Activated CD4-positive, alpha-beta T cell treated with anti-CD3 and anti-CD28 coated beads for 36 hours (primary cell): ENCODE measurements at regions not wholly inside any gene's neighbourhood (a gene's known extent, or its start where the extent isn't known, plus 50 kb on each side); places are given as distances from the start of the nearest gene placed in this dataset.

Experiments
- ATAC-seq: fragments of 200-7000 bp; cut with Tn5 transposase; one replicate; pipeline ENCODE4 v1.10.0; 2021; ENCODE audit warnings: mild to moderate bottlenecking, moderate library complexity
- CTCF ChIA-PET: fragments of 350-600 bp; sonication (Branson Sonifier 250); formaldehyde crosslinking; loops from one replicate; lab custom pipeline; 2021; ENCODE audit warnings: antibody characterized with exemption; lab: Charles Lee
- POLR2A ChIA-PET: fragments of 350-600 bp; sonication (Branson Sonifier 250); formaldehyde crosslinking; loops from one replicate; lab custom pipeline; 2021; ENCODE audit warnings: antibody characterized with exemption, inconsistent platforms; lab: Charles Lee
- DNase-seq: peaks from one replicate; pipeline ENCODE4 v3.0.0-alpha.2; 2020
- H3K27ac Mint-ChIP-seq: one replicate; pipeline ENCODE4 v1.8.0; 2021; ENCODE audit warnings: mixed read lengths
- H3K27me3 Mint-ChIP-seq: one replicate; pipeline ENCODE4 v1.8.0; 2021; ENCODE audit warnings: mixed read lengths
- H3K36me3 Mint-ChIP-seq: one replicate; pipeline ENCODE4 v1.8.0; 2021; ENCODE audit warnings: low read depth, mixed read lengths
- H3K4me1 Mint-ChIP-seq: one replicate; pipeline ENCODE4 v1.8.0; 2021; ENCODE audit warnings: mixed read lengths
- H3K4me3 Mint-ChIP-seq: one replicate; pipeline ENCODE4 v1.8.0; 2021; ENCODE audit warnings: mild to moderate bottlenecking, moderate library complexity, mixed read lengths
- H3K9me3 Mint-ChIP-seq: one replicate; pipeline ENCODE4 v1.8.0; 2021; ENCODE audit warnings: low read depth, mixed read lengths
- intact Hi-C, 2 experiments: fragments of 100-400 bp; cut with DNase I in 1 of 2; cut with micrococcal nuclease in 1 of 2; formaldehyde crosslinking; loops; one replicate each; pipeline versions ENCODE4 v1.14.2 to v1.15.1; 2022 to 2024; cut with DNase I, micrococcal nuclease

GRCh38 chr7:15860264-15860949 is 173.9 kb upstream of the MEOX2 start:
- Mint-ChIP-seq H3K9me3 (peaks cover 6% of the 10 kb centered on the region), H3K4me3 (no peak overlapping the region), H3K27me3 (no peaks in the 10 kb centered on the region), H3K27ac (no peak overlapping the region), H3K4me1 (no peaks in the 10 kb centered on the region), H3K36me3 (no peaks in the 10 kb centered on the region)
- DNase-seq: no peak
- no peak for ATAC-seq
- CTCF ChIA-PET: no interaction called here
- POLR2A ChIA-PET: no interaction called here
- intact Hi-C loops: no loop called here

GRCh38 chr7:15857026-15857425 is 170.5 kb upstream of the MEOX2 start:
- intact Hi-C loops: no loop called here
- Mint-ChIP-seq H3K4me1 (no peaks in the 10 kb centered on the region), H3K4me3 (no peak overlapping the region), H3K27ac (no peak overlapping the region), H3K27me3 (no peaks in the 10 kb centered on the region), H3K36me3 (no peaks in the 10 kb centered on the region), H3K9me3 (peaks cover 6% of the 10 kb centered on the region)
- POLR2A ChIA-PET: no interaction called here
- ATAC-seq (no peak), DNase-seq (no peak)
- CTCF ChIA-PET: no interaction called here

GRCh38 chr7:15856311-15856710 is 169.8 kb upstream of the MEOX2 start:
- POLR2A ChIA-PET: no interaction called here
- H3K4me1 Mint-ChIP-seq: no peaks in the 10 kb centered on the region
- no peak overlapping the region for H3K27ac Mint-ChIP-seq
- intact Hi-C loops: no loop called here
- peaks cover 6% of the 10 kb centered on the region for H3K9me3 Mint-ChIP-seq
- no peak overlapping the region for H3K4me3 Mint-ChIP-seq
- ATAC-seq: no peak
- no peaks in the 10 kb centered on the region for H3K27me3 Mint-ChIP-seq
- CTCF ChIA-PET: no interaction called here
- no peak for DNase-seq
- no peaks in the 10 kb centered on the region for H3K36me3 Mint-ChIP-seq

- ATAC-seq (no peak), DNase-seq (no peak)
- Mint-ChIP-seq H3K36me3 (no peaks in the 10 kb centered on the region), H3K4me1 (no peaks in the 10 kb centered on the region), H3K9me3 (peaks cover 6% of the 10 kb centered on the region), H3K27me3 (no peaks in the 10 kb centered on the region), H3K27ac (no peak overlapping the region), H3K4me3 (no peak overlapping the region)
- ChIA-PET CTCF (no interaction called here), POLR2A (no interaction called here)
- intact Hi-C loops: no loop called here
Measured at GRCh38 chr7:15855525-15856109, 169.1 kb upstream of the MEOX2 start.

GRCh38 chr7:15854841-15855524 is 168.5 kb upstream of the MEOX2 start:
- H3K9me3 Mint-ChIP-seq: peaks cover 6% of the 10 kb centered on the region
- H3K36me3 Mint-ChIP-seq: no peaks in the 10 kb centered on the region
- ChIA-PET POLR2A (no interaction called here), CTCF (no interaction called here)
- no peak overlapping the region for H3K27ac Mint-ChIP-seq
- no peak overlapping the region for H3K4me3 Mint-ChIP-seq
- DNase-seq (no peak), ATAC-seq (no peak)
- no peaks in the 10 kb centered on the region for H3K4me1 Mint-ChIP-seq
- H3K27me3 Mint-ChIP-seq: no peaks in the 10 kb centered on the region
- intact Hi-C loops: no loop called here

- Mint-ChIP-seq H3K4me3 (no peak overlapping the region), H3K36me3 (no peaks in the 10 kb centered on the region), H3K27ac (no peak overlapping the region), H3K9me3 (no peaks in the 10 kb centered on the region), H3K27me3 (no peaks in the 10 kb centered on the region), H3K4me1 (no peaks in the 10 kb centered on the region)
- POLR2A ChIA-PET: no interaction called here
- CTCF ChIA-PET: no interaction called here
- intact Hi-C loops: no loop called here
- no peak for ATAC-seq
- no peak for DNase-seq
Measured at GRCh38 chr7:15853832-15854470, 167.5 kb upstream of the MEOX2 start.

GRCh38 chr7:15851201-15851600 is 164.7 kb upstream of the MEOX2 start:
- ChIA-PET CTCF (no interaction called here), POLR2A (interaction anchor here (0.6 kb wide), 1 partner anchor 1171 kb away, joined by 3 read pairs; no protein-coding TSS in a partner anchor)
- DNase-seq: no peak
- Mint-ChIP-seq H3K27me3 (no peaks in the 10 kb centered on the region), H3K4me1 (no peaks in the 10 kb centered on the region), H3K4me3 (no peak overlapping the region), H3K27ac (no peak overlapping the region), H3K9me3 (no peaks in the 10 kb centered on the region), H3K36me3 (no peaks in the 10 kb centered on the region)
- intact Hi-C loops: no loop called here
- ATAC-seq: no peak

GRCh38 chr7:15848901-15849300 is 162.4 kb upstream of the MEOX2 start:
- no peaks in the 10 kb centered on the region for H3K27me3 Mint-ChIP-seq
- intact Hi-C loops: no loop called here
- no peaks in the 10 kb centered on the region for H3K36me3 Mint-ChIP-seq
- ATAC-seq: no peak
- H3K27ac Mint-ChIP-seq: no peak overlapping the region
- no peaks in the 10 kb centered on the region for H3K4me1 Mint-ChIP-seq
- ChIA-PET POLR2A (no interaction called here), CTCF (no interaction called here)
- H3K9me3 Mint-ChIP-seq: peaks cover 2% of the 10 kb centered on the region
- no peak for DNase-seq
- H3K4me3 Mint-ChIP-seq: no peak overlapping the region

- no peak for ATAC-seq
- CTCF ChIA-PET: no interaction called here
- Mint-ChIP-seq H3K36me3 (no peaks in the 10 kb centered on the region), H3K27me3 (no peaks in the 10 kb centered on the region), H3K9me3 (peaks cover 2% of the 10 kb centered on the region), H3K4me3 (no peak overlapping the region), H3K27ac (no peak overlapping the region), H3K4me1 (no peaks in the 10 kb centered on the region)
- intact Hi-C loops: no loop called here
- DNase-seq: no peak
- POLR2A ChIA-PET: no interaction called here
Measured at GRCh38 chr7:15848362-15848761, 161.9 kb upstream of the MEOX2 start.

GRCh38 chr7:15845868-15846267 is 159.4 kb upstream of the MEOX2 start:
- Mint-ChIP-seq H3K27ac (no peak overlapping the region), H3K9me3 (peaks cover 2% of the 10 kb centered on the region), H3K4me1 (no peaks in the 10 kb centered on the region), H3K4me3 (no peak overlapping the region), H3K36me3 (no peaks in the 10 kb centered on the region), H3K27me3 (no peaks in the 10 kb centered on the region)
- DNase-seq (no peak), ATAC-seq (no peak)
- intact Hi-C loops: no loop called here
- ChIA-PET CTCF (no interaction called here), POLR2A (no interaction called here)

- H3K27me3 Mint-ChIP-seq: no peaks in the 10 kb centered on the region
- H3K4me1 Mint-ChIP-seq: no peaks in the 10 kb centered on the region
- H3K9me3 Mint-ChIP-seq: peaks cover 2% of the 10 kb centered on the region
- ATAC-seq (no peak), DNase-seq (no peak)
- intact Hi-C loops: no loop called here
- ChIA-PET POLR2A (no interaction called here), CTCF (no interaction called here)
- no peak overlapping the region for H3K27ac Mint-ChIP-seq
- no peaks in the 10 kb centered on the region for H3K36me3 Mint-ChIP-seq
- no peak overlapping the region for H3K4me3 Mint-ChIP-seq
Measured at GRCh38 chr7:15845461-15845860, 159.0 kb upstream of the MEOX2 start.
